Tibial nerve (tissue), 4 donors: ENCODE measurements at regions not wholly inside any gene's neighbourhood (a gene's known extent, or its start where the extent isn't known, plus 50 kb on each side); places are given as distances from the start of the nearest gene placed in this dataset.
"Not testable (repeated sequence)": the region's sequence is repeated elsewhere in the genome, so short reads cannot be mapped to it uniquely, and the experiment has no call there.

Experiments
- CTCF ChIP-seq, 5 experiments: fragments of 200-600 bp in 3 of 5; fragments of 450-650 bp in 2 of 5; sonication (generic) in 3 of 5; IDR thresholded peaks; one replicate each; pipeline ENCODE4 v1.5.1; 2016 to 2019; ENCODE audit warnings: antibody characterized with exemption in 5 of 5, mild to moderate bottlenecking in 3 of 5, moderate library complexity in 2 of 5
- EP300 ChIP-seq, 2 donors: sonication (generic); formaldehyde crosslinking; IDR thresholded peaks; one replicate each; pipeline ENCODE4 v1.6.1; 2017; ENCODE audit warnings: antibody characterized with exemption in 2 of 2, mild to moderate bottlenecking in 1 of 2
- POLR2A ChIP-seq, 2 donors: fragments of 450-650 bp; IDR thresholded peaks; one replicate each; pipeline ENCODE4 v1.6.1; 2017; ENCODE audit warnings: antibody characterized with exemption in 2 of 2, mild to moderate bottlenecking in 2 of 2, moderate library complexity in 2 of 2

- not testable (repeated sequence) for TF ChIP-seq CTCF, POLR2A, EP300 (IDR thresholded peaks at IDR 0.05)
Observed at GRCh38 chr11:81227409-81227808, 1506.3 kb downstream of the FAM181B start.
